Mesendoderm (in vitro differentiated cells): ENCODE measurements at regions not wholly inside any gene's neighbourhood (a gene's known extent, or its start where the extent isn't known, plus 50 kb on each side); places are given as distances from the start of the nearest gene placed in this dataset.

Experiments used
- DNase-seq: peaks from one replicate; pipeline ENCODE4 v3.0.0; 2013
- H2AK5ac ChIP-seq: 2 replicates; pipeline ENCODE4 v1.6.1; 2013; ENCODE audit warnings: low read length, inconsistent platforms
- H2BK120ac ChIP-seq: 2 replicates; pipeline ENCODE4 v1.6.1; 2013; ENCODE audit warnings: low read depth, mild to moderate bottlenecking, low read length, moderate library complexity, mixed read lengths
- H2BK15ac ChIP-seq: replicated peaks from 2 replicates; pipeline ENCODE4 v1.6.1; 2013; ENCODE audit warnings: low read depth, mild to moderate bottlenecking, moderate library complexity
- H2BK5ac ChIP-seq: 2 replicates; pipeline ENCODE4 v1.6.1; 2013; ENCODE audit warnings: low read length, inconsistent platforms
- H3K18ac ChIP-seq: 2 replicates; pipeline ENCODE4 v1.6.1; 2013; ENCODE audit warnings: mild to moderate bottlenecking, low read length, mixed read lengths
- H3K23ac ChIP-seq: one replicate; pipeline ENCODE4 v1.6.1; 2013; ENCODE audit warnings: low read length
- H3K27ac ChIP-seq: 2 replicates; pipeline ENCODE4 v1.5.1; 2013; ENCODE audit warnings: low read depth, mild to moderate bottlenecking, inconsistent platforms, low read length, moderate library complexity
- H3K27me3 ChIP-seq: 2 replicates; pipeline ENCODE4 v1.6.1; 2013; ENCODE audit warnings: low read length, control low read depth, mild to moderate bottlenecking, inconsistent platforms; ENCODE audit not compliant: insufficient read depth, poor library complexity
- H3K36me3 ChIP-seq: 2 replicates; pipeline ENCODE4 v1.6.1; 2013; ENCODE audit warnings: low read length, inconsistent platforms; ENCODE audit not compliant: control insufficient read depth, insufficient read depth
- H3K4ac ChIP-seq: one replicate; pipeline ENCODE4 v1.6.1; 2013; ENCODE audit warnings: low read depth, mild to moderate bottlenecking, low read length, moderate library complexity
- H3K4me1 ChIP-seq: 2 replicates; pipeline ENCODE4 v1.6.1; 2013; ENCODE audit warnings: low read depth, low read length, inconsistent platforms; ENCODE audit not compliant: control insufficient read depth
- H3K4me2 ChIP-seq: 2 replicates; pipeline ENCODE4 v1.6.1; 2013; ENCODE audit warnings: low read length
- H3K4me3 ChIP-seq: 2 replicates; pipeline ENCODE4 v1.5.1; 2013; ENCODE audit warnings: mild to moderate bottlenecking, low read length
- H3K56ac ChIP-seq: one replicate; pipeline ENCODE4 v1.6.1; 2013; ENCODE audit warnings: low read length
- H3K79me1 ChIP-seq: 2 replicates; pipeline ENCODE4 v1.6.1; 2013; ENCODE audit warnings: low read length, inconsistent platforms
- H3K79me2 ChIP-seq: 2 replicates; pipeline ENCODE4 v1.6.1; 2013; ENCODE audit warnings: mild to moderate bottlenecking, low read length; ENCODE audit not compliant: control insufficient read depth, insufficient read depth
- H3K9ac ChIP-seq: 2 replicates; pipeline ENCODE4 v1.6.1; 2013; ENCODE audit warnings: low read length, inconsistent platforms
- H4K5ac ChIP-seq: one replicate; pipeline ENCODE4 v1.6.1; 2013; ENCODE audit warnings: low read length
- H4K8ac ChIP-seq: one replicate; pipeline ENCODE4 v1.6.1; 2013; ENCODE audit warnings: low read depth, mild to moderate bottlenecking, control low read depth, low read length, moderate library complexity
- WGBS: extraction: QIAGEN DNeasy Blood & Tissue Kit; methylation state at CpG from one replicate; pipeline ENCODE4 v1.1.7; 2013; ENCODE audit warnings: low lambda C conversion rate, missing lambda C conversion rate; ENCODE audit not compliant: insufficient coverage; ENCODE audit errors: extremely low coverage; 5-methylcytosine and 5-hydroxymethylcytosine counted together

GRCh38 chr18:7358989-7359726, 128.3 kb downstream of the LRRC30 start:
- Histone ChIP-seq H4K8ac (no peak overlapping the region), H3K18ac (no peak overlapping the region), H3K9ac (no peak overlapping the region), H2BK5ac (no peak overlapping the region), H3K56ac (no peak overlapping the region), H2BK15ac (no peak overlapping the region), H3K27ac (no peak overlapping the region), H3K4ac (no peak overlapping the region), H2BK120ac (no peak overlapping the region), H4K5ac (no peak overlapping the region), H3K23ac (no peak overlapping the region), H3K79me2 (no peaks in the 10 kb centered on the region), H3K4me3 (no peak overlapping the region), H3K27me3 (no peaks in the 10 kb centered on the region), H3K79me1 (no peaks in the 10 kb centered on the region), H2AK5ac (no peak overlapping the region), H3K4me1 (peaks cover 2% of the 10 kb centered on the region), H3K4me2 (no peak overlapping the region), H3K36me3 (no peaks in the 10 kb centered on the region)
- WGBS: no CpG with 5 or more reads among the region's 8 CpGs
- peak; percentile 55 for DNase-seq

GRCh38 chr18:7360606-7361170, 129.8 kb downstream of the LRRC30 start:
- Histone ChIP-seq H3K36me3 (no peaks in the 10 kb centered on the region), H3K4ac (no peak overlapping the region), H3K56ac (no peak overlapping the region), H2BK5ac (no peak overlapping the region), H3K4me2 (no peak overlapping the region), H3K27ac (no peak overlapping the region), H3K79me2 (no peaks in the 10 kb centered on the region), H3K79me1 (no peaks in the 10 kb centered on the region), H2AK5ac (no peak overlapping the region), H4K5ac (no peak overlapping the region), H3K27me3 (no peaks in the 10 kb centered on the region), H3K4me3 (no peak overlapping the region), H2BK15ac (no peak overlapping the region), H2BK120ac (no peak overlapping the region), H3K23ac (no peak overlapping the region), H4K8ac (no peak overlapping the region), H3K4me1 (peaks cover 2% of the 10 kb centered on the region), H3K18ac (no peak overlapping the region), H3K9ac (no peak overlapping the region)
- no CpG with 5 or more reads among the region's 23 CpGs for WGBS
- DNase-seq: no peak

- WGBS: no CpG with 5 or more reads among the region's 5 CpGs
- Histone ChIP-seq H3K36me3 (no peaks in the 10 kb centered on the region), H3K9ac (no peak overlapping the region), H3K23ac (no peak overlapping the region), H3K4me3 (no peak overlapping the region), H3K18ac (no peak overlapping the region), H3K4ac (no peak overlapping the region), H3K56ac (no peak overlapping the region), H2BK120ac (no peak overlapping the region), H4K8ac (no peak overlapping the region), H2BK15ac (no peak overlapping the region), H3K27me3 (no peaks in the 10 kb centered on the region), H3K79me2 (no peaks in the 10 kb centered on the region), H2AK5ac (no peak overlapping the region), H2BK5ac (no peak overlapping the region), H3K4me2 (no peak overlapping the region), H3K27ac (no peak overlapping the region), H3K79me1 (no peaks in the 10 kb centered on the region), H3K4me1 (peaks cover 2% of the 10 kb centered on the region), H4K5ac (no peak overlapping the region)
- DNase-seq: no peak
Observed at GRCh38 chr18:7363338-7363737, 132.4 kb downstream of the LRRC30 start.

GRCh38 chr18:7366597-7366996, 135.7 kb downstream of the LRRC30 start:
- DNase-seq: no peak
- no CpG with 5 or more reads among the region's 7 CpGs for WGBS
- H3K18ac ChIP-seq: no peak overlapping the region
- no peaks in the 10 kb centered on the region for H3K27me3 ChIP-seq
- H2BK15ac ChIP-seq: no peak overlapping the region
- no peaks in the 10 kb centered on the region for H3K4me1 ChIP-seq
- no peak overlapping the region for H4K8ac ChIP-seq
- no peak overlapping the region for H2BK5ac ChIP-seq
- no peaks in the 10 kb centered on the region for H3K79me2 ChIP-seq
- H3K79me1 ChIP-seq: no peaks in the 10 kb centered on the region
- no peak overlapping the region for H3K23ac ChIP-seq
- H2AK5ac ChIP-seq: no peak overlapping the region
- no peaks in the 10 kb centered on the region for H3K36me3 ChIP-seq
- H3K4me2 ChIP-seq: no peak overlapping the region
- no peak overlapping the region for H3K4me3 ChIP-seq
- no peak overlapping the region for H3K4ac ChIP-seq
- no peak overlapping the region for H3K9ac ChIP-seq
- no peak overlapping the region for H4K5ac ChIP-seq
- no peak overlapping the region for H3K56ac ChIP-seq
- H3K27ac ChIP-seq: no peak overlapping the region
- no peak overlapping the region for H2BK120ac ChIP-seq

- no peak overlapping the region for H2AK5ac ChIP-seq
- no CpG with 5 or more reads among the region's 7 CpGs for WGBS
- H3K4me1 ChIP-seq: no peaks in the 10 kb centered on the region
- H3K79me1 ChIP-seq: no peaks in the 10 kb centered on the region
- no peaks in the 10 kb centered on the region for H3K79me2 ChIP-seq
- no peak overlapping the region for H3K56ac ChIP-seq
- H3K9ac ChIP-seq: no peak overlapping the region
- no peak overlapping the region for H2BK15ac ChIP-seq
- no peak overlapping the region for H2BK120ac ChIP-seq
- no peak overlapping the region for H3K4me2 ChIP-seq
- peak; percentile 58 for DNase-seq
- no peak overlapping the region for H3K4me3 ChIP-seq
- H3K23ac ChIP-seq: no peak overlapping the region
- no peak overlapping the region for H3K4ac ChIP-seq
- no peak overlapping the region for H3K18ac ChIP-seq
- H3K36me3 ChIP-seq: no peaks in the 10 kb centered on the region
- no peak overlapping the region for H3K27ac ChIP-seq
- H3K27me3 ChIP-seq: no peaks in the 10 kb centered on the region
- no peak overlapping the region for H4K8ac ChIP-seq
- H4K5ac ChIP-seq: no peak overlapping the region
- no peak overlapping the region for H2BK5ac ChIP-seq
Observed at GRCh38 chr18:7367336-7367735, 136.4 kb downstream of the LRRC30 start.

GRCh38 chr18:7369006-7369405, 138.1 kb downstream of the LRRC30 start:
- Histone ChIP-seq H3K56ac (no peak overlapping the region), H3K36me3 (no peaks in the 10 kb centered on the region), H2BK15ac (no peak overlapping the region), H2AK5ac (no peak overlapping the region), H4K5ac (no peak overlapping the region), H3K27ac (no peak overlapping the region), H3K4me2 (no peak overlapping the region), H3K79me2 (no peaks in the 10 kb centered on the region), H3K4me1 (no peaks in the 10 kb centered on the region), H3K18ac (no peak overlapping the region), H4K8ac (no peak overlapping the region), H2BK5ac (no peak overlapping the region), H3K4me3 (no peak overlapping the region), H3K79me1 (no peaks in the 10 kb centered on the region), H2BK120ac (no peak overlapping the region), H3K4ac (no peak overlapping the region), H3K9ac (no peak overlapping the region), H3K27me3 (no peaks in the 10 kb centered on the region), H3K23ac (no peak overlapping the region)
- WGBS: no CpG with 5 or more reads among the region's 7 CpGs
- peak; percentile 19 for DNase-seq
